GM18861 (cell line): ENCODE measurements at regions not wholly inside any gene's neighbourhood (a gene's known extent, or its start where the extent isn't known, plus 50 kb on each side); places are given as distances from the start of the nearest gene placed in this dataset.
A peak's percentile ranks its signal among the peaks of the same experiment; 100 is the strongest.

Experiments used
- ATAC-seq: cut with Tn5 transposase; IDR thresholded peaks from one replicate; pipeline ENCODE4 v1.9.1; 2021; ENCODE audit not compliant: unreplicated experiment

- ATAC-seq, result no peak
These were observed 322.8 kb downstream of the UQCRFS1 start for GRCh38 chr19:28889941-28890670.

- no peak for ATAC-seq
These were observed 324.9 kb downstream of the UQCRFS1 start for GRCh38 chr19:28887920-28888618.

- ATAC-seq, result no peak
These were observed 326.2 kb downstream of the UQCRFS1 start for GRCh38 chr19:28886708-28887107.

GRCh38 chr19:28885965-28886364 is 327.0 kb downstream of the UQCRFS1 start:
- no peak for ATAC-seq

- no peak for ATAC-seq
These were observed 328.0 kb downstream of the UQCRFS1 start for GRCh38 chr19:28884786-28885476.

- ATAC-seq, result no peak
These were observed 329.7 kb downstream of the UQCRFS1 start for GRCh38 chr19:28883241-28883693.

GRCh38 chr19:28882818-28883217 is 330.1 kb downstream of the UQCRFS1 start:
- no peak for ATAC-seq

GRCh38 chr19:28881616-28882015 is 331.3 kb downstream of the UQCRFS1 start:
- peak; percentile 72 for ATAC-seq

- no peak for ATAC-seq
These were observed 332.1 kb downstream of the UQCRFS1 start for GRCh38 chr19:28880735-28881401.

GRCh38 chr19:28878862-28879566 is 333.9 kb downstream of the UQCRFS1 start:
- ATAC-seq, result no peak

- ATAC-seq, result no peak
These were observed 336.3 kb downstream of the UQCRFS1 start for GRCh38 chr19:28876609-28877123.

- no peak for ATAC-seq
These were observed 338.2 kb downstream of the UQCRFS1 start for GRCh38 chr19:28874742-28875141.

GRCh38 chr19:28873301-28873700 is 339.6 kb downstream of the UQCRFS1 start:
- no peak for ATAC-seq

GRCh38 chr19:28871099-28871725 is 341.7 kb downstream of the UQCRFS1 start:
- ATAC-seq, result no peak

GRCh38 chr19:28869459-28869858 is 343.5 kb downstream of the UQCRFS1 start:
- no peak for ATAC-seq

- no peak for ATAC-seq
These were observed 344.1 kb downstream of the UQCRFS1 start for GRCh38 chr19:28868836-28869235.

GRCh38 chr19:28867978-28868377 is 345.0 kb downstream of the UQCRFS1 start:
- ATAC-seq, result no peak

- no peak for ATAC-seq
These were observed 348.3 kb downstream of the UQCRFS1 start for GRCh38 chr19:28864577-28865042.

GRCh38 chr19:28864024-28864503 is 348.9 kb downstream of the UQCRFS1 start:
- ATAC-seq, result no peak

- ATAC-seq, result no peak
These were observed 350.7 kb downstream of the UQCRFS1 start for GRCh38 chr19:28862238-28862637.
